ENCODE measurements at regions not wholly inside any gene's neighbourhood (a gene's known extent, or its start where the extent isn't known, plus 50 kb on each side); places are given as distances from the start of the nearest gene placed in this dataset.

- TF ChIP-seq ETV5 (CRISPR knock-in tag; IDR thresholded peaks at IDR 0.05; ENCODE audit: borderline replicate concordance), result peak; percentile 51; the same call in 1 of the 2 replicates
- no peak for TF ChIP-seq ZNF432 (CRISPR knock-in tag; IDR thresholded peaks at IDR 0.05; ENCODE audit: borderline replicate concordance)
- peak; percentile 35 for TF ChIP-seq ASH2L (IDR thresholded peaks at IDR 0.05; ENCODE audit: insufficient read length, low read depth, low read length)
- peak; percentile 19; the same call in 1 of the 2 replicates for TF ChIP-seq FOXJ3 (CRISPR knock-in tag; IDR thresholded peaks at IDR 0.05; ENCODE audit: borderline replicate concordance)
- TF ChIP-seq ZSCAN31 (CRISPR knock-in tag; IDR thresholded peaks at IDR 0.05; ENCODE audit: low read depth), result no peak
- TF ChIP-seq ZFY (CRISPR knock-in tag; IDR thresholded peaks at IDR 0.05), result peak; percentile 18; the same call in 1 of the 2 replicates
- no peak for TF ChIP-seq WIZ (CRISPR knock-in tag; IDR thresholded peaks at IDR 0.05)
- no peak for TF ChIP-seq NFRKB (IDR thresholded peaks at IDR 0.05)
- no peak for TF ChIP-seq HNRNPK (IDR thresholded peaks at IDR 0.05; ENCODE audit: low read depth, low read length, poor library complexity, severe bottlenecking)
- TF ChIP-seq ZNF253 (CRISPR knock-in tag; IDR thresholded peaks at IDR 0.05; ENCODE audit: borderline replicate concordance), result no peak
- TF ChIP-seq IRX3 (CRISPR knock-in tag; IDR thresholded peaks at IDR 0.05; ENCODE audit: borderline replicate concordance, low read depth), result no peak
- no peak for TF ChIP-seq CEBPG (CRISPR knock-in tag; IDR thresholded peaks at IDR 0.05)
- peak; percentile 48; the same call in 1 of the 2 replicates for TF ChIP-seq PATZ1 (CRISPR knock-in tag; IDR thresholded peaks at IDR 0.05)
- TF ChIP-seq NR3C1 (CRISPR knock-in tag; IDR thresholded peaks at IDR 0.05), result no peak
- peak; percentile 46; the same call in 1 of the 2 replicates for TF ChIP-seq HNF1B (CRISPR knock-in tag; IDR thresholded peaks at IDR 0.05)
- TF ChIP-seq RAD51 (IDR thresholded peaks at IDR 0.05; ENCODE audit: borderline replicate concordance), result no peak
- peak; percentile 45; the same call in 1 of the 2 replicates for TF ChIP-seq MED1 (CRISPR knock-in tag; IDR thresholded peaks at IDR 0.05)
- TF ChIP-seq HNRNPL (IDR thresholded peaks at IDR 0.05; ENCODE audit: low read depth, low read length), result no peak
- TF ChIP-seq TEAD3 (CRISPR knock-in tag; optimal IDR thresholded peaks at IDR 0.05; ENCODE audit: borderline replicate concordance), result no peak
- TF ChIP-seq ZNF256 (CRISPR knock-in tag; conservative IDR thresholded peaks at IDR 0.05), result no peak
- no peak for TF ChIP-seq MBNL3 (CRISPR knock-in tag; conservative IDR thresholded peaks at IDR 0.05)
- no peak for TF ChIP-seq TGIF2 (CRISPR knock-in tag; IDR thresholded peaks at IDR 0.05)
- no peak for TF ChIP-seq ZBTB7A (CRISPR knock-in tag; IDR thresholded peaks at IDR 0.05)
- no peak for TF ChIP-seq NR2F6 (IDR thresholded peaks at IDR 0.05)
- peak; percentile 37; the same call in 1 of the 2 replicates for TF ChIP-seq NR2F6 (CRISPR knock-in tag; IDR thresholded peaks at IDR 0.05)
- 0 out of 2 replicates have a peak, but pooled peaks have one; percentile 17 for TF ChIP-seq MAX (IDR thresholded peaks at IDR 0.05)
- no peak; the same call in 1 of the 2 replicates for TF ChIP-seq SOX13 (IDR thresholded peaks at IDR 0.05)
- peak in 1 of 2 experiments; percentile 45; a peak in 2 of 4 replicates for TF ChIP-seq SOX13 (CRISPR knock-in tag; conservative IDR thresholded peaks at IDR 0.05 in 1 of 2, IDR thresholded peaks at IDR 0.05 in 1 of 2)
- TF ChIP-seq RFX1 (IDR thresholded peaks at IDR 0.05), result no peak
- TF ChIP-seq SRSF9 (IDR thresholded peaks at IDR 0.05; ENCODE audit: borderline replicate concordance, insufficient read depth, low read depth, low read length, poor library complexity, severe bottlenecking), result no peak
- TF ChIP-seq HDAC2 (CRISPR knock-in tag; IDR thresholded peaks at IDR 0.05), result 0 out of 2 replicates have a peak, but pooled peaks have one; percentile 56
Measured at GRCh38 chr1:228830954-228831481, 95.7 kb downstream of the RHOU start (continued).

Data from HepG2 (cell line).